ENCODE measurements at regions not wholly inside any gene's neighbourhood (a gene's known extent, or its start where the extent isn't known, plus 50 kb on each side); places are given as distances from the start of the nearest gene placed in this dataset.

DNA sequence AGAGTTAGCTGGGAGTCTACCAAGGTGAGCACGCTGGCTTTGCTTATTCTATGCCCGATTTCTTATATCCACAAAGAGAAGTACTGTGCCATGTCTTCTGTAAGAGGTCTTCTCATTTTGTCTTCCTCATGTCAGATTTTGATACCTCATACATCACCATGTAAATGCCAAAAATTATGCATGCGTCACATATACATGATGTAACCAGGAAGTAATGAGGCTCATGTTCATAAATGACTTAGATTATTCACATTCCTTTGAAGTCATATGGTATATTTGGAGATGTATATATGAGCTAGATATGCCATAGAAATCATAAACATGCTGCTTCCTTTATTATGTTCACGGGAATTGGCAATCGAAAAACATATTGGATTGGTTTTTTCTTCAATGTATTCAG is 97.7 kb upstream of the CELF2 start:
- H3K4me3 ChIP-seq (replicated peaks in 1 of 2; ENCODE audit: low read depth in 1 of 2, low read length in 2 of 2): no peak overlapping the region
- POLR2A ChIA-PET: no interaction called here
- H3K36me3 ChIP-seq (ENCODE audit: control insufficient read depth in 1 of 2, insufficient read depth in 2 of 2, low read length in 2 of 2): no peaks in the 10 kb centered on the region
- intact Hi-C loops (cut with micrococcal nuclease): no loop called here
- RAD21 ChIA-PET (ENCODE audit: low non-redundant PET in 1 of 2, low total read pairs in 2 of 2, uncharacterized antibody in 2 of 2, unreplicated experiment in 2 of 2): no interaction called here
- H3K9me2 ChIP-seq (ENCODE audit: insufficient read depth): no peaks in the 10 kb centered on the region
- H4K20me1 ChIP-seq (ENCODE audit: insufficient read depth): no peaks in the 10 kb centered on the region
- no peak overlapping the region for H3K4me2 ChIP-seq (ENCODE audit: low read length)
- no peaks in the 10 kb centered on the region for H3K79me2 ChIP-seq (ENCODE audit: insufficient read depth, low read length)
- no peak overlapping the region for H3K9ac ChIP-seq (ENCODE audit: low read length)
- peaks cover 0 to 11% of the 10 kb centered on the region in 2 experiments; a peak in 2 of 4 replicates for H3K9me3 ChIP-seq (ENCODE audit: control insufficient read depth in 1 of 2, insufficient read depth in 1 of 2, low read depth in 1 of 2, low read length in 2 of 2)
- no peaks in the 10 kb centered on the region for H3K4me1 ChIP-seq (ENCODE audit: control insufficient read depth in 1 of 2, insufficient read depth in 2 of 2, low read length in 2 of 2)
- no peaks in the 10 kb centered on the region for H3K27me3 ChIP-seq (ENCODE audit: insufficient read depth, low read length)
- no peak for DNase-seq (ENCODE audit: low read depth, low spot score)
- TF ChIP-seq EGR1 (IDR thresholded peaks at IDR 0.05; ENCODE audit: low read depth): no peak
- no peak for TF ChIP-seq SP1 (IDR thresholded peaks at IDR 0.05; ENCODE audit: low read depth)
- no TSS peak for BruUV-seq (replicated peaks)
- H3K27ac ChIP-seq (ENCODE audit: low read depth, low read length): no peak overlapping the region
- no peak overlapping the region for H2AFZ ChIP-seq (ENCODE audit: low read depth, low read length, poor library complexity, severe bottlenecking)
- CTCF ChIA-PET: no interaction called here
- ATAC-seq: no peak

DNA sequence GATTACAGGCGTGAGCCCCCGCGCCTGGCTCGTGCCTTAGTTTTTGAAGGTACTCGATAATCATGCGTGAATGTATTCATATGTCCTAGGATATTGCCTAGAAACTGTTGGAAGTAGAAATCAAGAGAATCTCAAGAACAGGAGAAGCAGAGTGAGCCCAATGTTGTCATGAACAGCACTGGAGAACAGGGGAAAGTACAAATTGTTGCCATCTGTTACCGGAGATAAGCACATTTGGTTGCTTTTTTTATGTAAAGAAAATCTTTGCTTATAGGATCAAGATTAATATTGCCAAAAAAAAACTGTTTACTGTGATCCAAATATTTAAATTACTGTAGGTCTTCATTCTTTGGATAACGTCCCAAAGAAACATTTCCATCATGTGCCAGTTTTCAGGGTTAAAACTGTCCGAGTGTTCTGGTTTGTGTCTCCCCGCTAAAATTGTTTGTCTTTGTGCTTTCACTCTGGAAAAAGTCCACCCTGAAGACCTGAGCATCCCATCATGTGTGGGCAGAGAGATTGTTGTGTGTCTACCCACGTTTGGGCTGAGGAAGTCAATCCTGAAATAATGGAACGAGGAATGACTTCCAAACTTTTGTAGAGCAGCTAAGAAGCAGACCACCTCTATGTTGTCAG is 95.7 kb upstream of the CELF2 start:
- H4K20me1 ChIP-seq (ENCODE audit: insufficient read depth): no peaks in the 10 kb centered on the region
- CTCF ChIA-PET: no interaction called here
- H3K9me3 ChIP-seq (ENCODE audit: control insufficient read depth in 1 of 2, insufficient read depth in 1 of 2, low read depth in 1 of 2, low read length in 2 of 2): peaks cover 0 to 11% of the 10 kb centered on the region in 2 experiments; a peak in 2 of 4 replicates
- H2AFZ ChIP-seq (ENCODE audit: low read depth, low read length, poor library complexity, severe bottlenecking): no peak overlapping the region
- H3K9ac ChIP-seq (ENCODE audit: low read length): no peak overlapping the region
- H3K4me2 ChIP-seq (ENCODE audit: low read length): no peak overlapping the region
- H3K4me3 ChIP-seq (replicated peaks in 1 of 2; ENCODE audit: low read depth in 1 of 2, low read length in 2 of 2): no peak overlapping the region
- ATAC-seq (no peak), DNase-seq (ENCODE audit: low read depth, low spot score) (no peak)
- BruUV-seq (replicated peaks): no TSS peak
- RAD21 ChIA-PET (ENCODE audit: low non-redundant PET in 1 of 2, low total read pairs in 2 of 2, uncharacterized antibody in 2 of 2, unreplicated experiment in 2 of 2): no interaction called here
- no peak overlapping the region for H3K27ac ChIP-seq (ENCODE audit: low read depth, low read length)
- no peaks in the 10 kb centered on the region for H3K36me3 ChIP-seq (ENCODE audit: control insufficient read depth in 1 of 2, insufficient read depth in 2 of 2, low read length in 2 of 2)
- no peaks in the 10 kb centered on the region for H3K79me2 ChIP-seq (ENCODE audit: insufficient read depth, low read length)
- TF ChIP-seq ZFX (IDR thresholded peaks at IDR 0.05) (no peak), ZNF274 (IDR thresholded peaks at IDR 0.05; ENCODE audit: low read depth, low read length) (no peak), POLR2A (IDR thresholded peaks at IDR 0.05; ENCODE audit: borderline replicate concordance, extremely low read depth, insufficient read depth, insufficient read length) (no peak), EZH2phosphoT487 (IDR thresholded peaks at IDR 0.05; ENCODE audit: borderline replicate concordance) (no peak), YY1 (IDR thresholded peaks at IDR 0.05; ENCODE audit: extremely low read depth, insufficient replicate concordance, low read depth, low read length) (no peak), SIN3A (IDR thresholded peaks at IDR 0.05; ENCODE audit: low read depth) (no peak), TCF7L2 (IDR thresholded peaks at IDR 0.05; ENCODE audit: borderline replicate concordance, extremely low read depth, insufficient read depth, insufficient read length) (no peak), EGR1 (IDR thresholded peaks at IDR 0.05; ENCODE audit: low read depth) (no peak), CBX3 (IDR thresholded peaks at IDR 0.05; ENCODE audit: low read depth) (no peak), CEBPB (IDR thresholded peaks at IDR 0.05; ENCODE audit: low read depth) (no peak), POLR2AphosphoS5 (IDR thresholded peaks at IDR 0.05; ENCODE audit: low read depth, low read length) (no peak), RAD21 (IDR thresholded peaks at IDR 0.05; ENCODE audit: low read depth) (no peak), SRF (IDR thresholded peaks at IDR 0.05; ENCODE audit: low read depth) (no peak), SP1 (IDR thresholded peaks at IDR 0.05; ENCODE audit: low read depth) (no peak)
- TF ChIP-seq, protein P1, sequence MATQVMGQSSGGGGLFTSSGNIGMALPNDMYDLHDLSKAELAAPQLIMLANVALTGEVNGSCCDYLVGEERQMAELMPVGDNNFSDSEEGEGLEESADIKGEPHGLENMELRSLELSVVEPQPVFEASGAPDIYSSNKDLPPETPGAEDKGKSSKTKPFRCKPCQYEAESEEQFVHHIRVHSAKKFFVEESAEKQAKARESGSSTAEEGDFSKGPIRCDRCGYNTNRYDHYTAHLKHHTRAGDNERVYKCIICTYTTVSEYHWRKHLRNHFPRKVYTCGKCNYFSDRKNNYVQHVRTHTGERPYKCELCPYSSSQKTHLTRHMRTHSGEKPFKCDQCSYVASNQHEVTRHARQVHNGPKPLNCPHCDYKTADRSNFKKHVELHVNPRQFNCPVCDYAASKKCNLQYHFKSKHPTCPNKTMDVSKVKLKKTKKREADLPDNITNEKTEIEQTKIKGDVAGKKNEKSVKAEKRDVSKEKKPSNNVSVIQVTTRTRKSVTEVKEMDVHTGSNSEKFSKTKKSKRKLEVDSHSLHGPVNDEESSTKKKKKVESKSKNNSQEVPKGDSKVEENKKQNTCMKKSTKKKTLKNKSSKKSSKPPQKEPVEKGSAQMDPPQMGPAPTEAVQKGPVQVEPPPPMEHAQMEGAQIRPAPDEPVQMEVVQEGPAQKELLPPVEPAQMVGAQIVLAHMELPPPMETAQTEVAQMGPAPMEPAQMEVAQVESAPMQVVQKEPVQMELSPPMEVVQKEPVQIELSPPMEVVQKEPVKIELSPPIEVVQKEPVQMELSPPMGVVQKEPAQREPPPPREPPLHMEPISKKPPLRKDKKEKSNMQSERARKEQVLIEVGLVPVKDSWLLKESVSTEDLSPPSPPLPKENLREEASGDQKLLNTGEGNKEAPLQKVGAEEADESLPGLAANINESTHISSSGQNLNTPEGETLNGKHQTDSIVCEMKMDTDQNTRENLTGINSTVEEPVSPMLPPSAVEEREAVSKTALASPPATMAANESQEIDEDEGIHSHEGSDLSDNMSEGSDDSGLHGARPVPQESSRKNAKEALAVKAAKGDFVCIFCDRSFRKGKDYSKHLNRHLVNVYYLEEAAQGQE (IDR thresholded peaks at IDR 0.05; ENCODE audit: low read depth): no peak
- TF ChIP-seq, protein P2, sequence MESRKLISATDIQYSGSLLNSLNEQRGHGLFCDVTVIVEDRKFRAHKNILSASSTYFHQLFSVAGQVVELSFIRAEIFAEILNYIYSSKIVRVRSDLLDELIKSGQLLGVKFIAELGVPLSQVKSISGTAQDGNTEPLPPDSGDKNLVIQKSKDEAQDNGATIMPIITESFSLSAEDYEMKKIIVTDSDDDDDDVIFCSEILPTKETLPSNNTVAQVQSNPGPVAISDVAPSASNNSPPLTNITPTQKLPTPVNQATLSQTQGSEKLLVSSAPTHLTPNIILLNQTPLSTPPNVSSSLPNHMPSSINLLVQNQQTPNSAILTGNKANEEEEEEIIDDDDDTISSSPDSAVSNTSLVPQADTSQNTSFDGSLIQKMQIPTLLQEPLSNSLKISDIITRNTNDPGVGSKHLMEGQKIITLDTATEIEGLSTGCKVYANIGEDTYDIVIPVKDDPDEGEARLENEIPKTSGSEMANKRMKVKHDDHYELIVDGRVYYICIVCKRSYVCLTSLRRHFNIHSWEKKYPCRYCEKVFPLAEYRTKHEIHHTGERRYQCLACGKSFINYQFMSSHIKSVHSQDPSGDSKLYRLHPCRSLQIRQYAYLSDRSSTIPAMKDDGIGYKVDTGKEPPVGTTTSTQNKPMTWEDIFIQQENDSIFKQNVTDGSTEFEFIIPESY (IDR thresholded peaks at IDR 0.05; ENCODE audit: extremely low read depth, insufficient replicate concordance, low read length): no peak
- intact Hi-C loops (cut with micrococcal nuclease): no loop called here
- H3K4me1 ChIP-seq (ENCODE audit: control insufficient read depth in 1 of 2, insufficient read depth in 2 of 2, low read length in 2 of 2): no peaks in the 10 kb centered on the region
- H3K9me2 ChIP-seq (ENCODE audit: insufficient read depth): no peaks in the 10 kb centered on the region
- no peaks in the 10 kb centered on the region for H3K27me3 ChIP-seq (ENCODE audit: insufficient read depth, low read length)
- POLR2A ChIA-PET: no interaction called here

All from HCT116 (cell line).